Breast epithelium (tissue), 4 donors: ENCODE measurements at regions not wholly inside any gene's neighbourhood (a gene's known extent, or its start where the extent isn't known, plus 50 kb on each side); places are given as distances from the start of the nearest gene placed in this dataset.

Source experiments
- DNase-seq, 2 donors: peaks; one replicate each; pipeline ENCODE4 v3.0.0-alpha.2; 2019; ENCODE audit warnings: low spot score in 2 of 2
- H3K27ac ChIP-seq, 2 donors: fragments of 200-600 bp; sonication (generic) in 1 of 2; one replicate each; pipeline ENCODE4 v1.5.1; 2016 to 2019; ENCODE audit warnings: mild to moderate bottlenecking in 1 of 2
- H3K27me3 ChIP-seq, 2 donors: fragments of 200-600 bp; sonication (generic) in 1 of 2; one replicate each; pipeline versions ENCODE4 v1.5.1 to v1.6.0; 2017 to 2019; ENCODE audit warnings: control low read depth in 1 of 2, mild to moderate bottlenecking in 1 of 2
- H3K36me3 ChIP-seq: fragments of 200-600 bp; one replicate; pipeline ENCODE4 v1.5.1; 2019
- H3K4me1 ChIP-seq, 2 donors: fragments of 200-600 bp; sonication (generic); one replicate each; pipeline ENCODE4 v1.5.1; 2016 to 2019; ENCODE audit warnings: control low read depth in 1 of 2
- H3K4me3 ChIP-seq, 3 donors: fragments of 200-600 bp; sonication (generic); 1 replicate in 2 of 3; 2 replicates in 1 of 3; pipeline ENCODE4 v1.5.1; 2016 to 2019; ENCODE audit warnings: mild to moderate bottlenecking in 3 of 3, moderate library complexity in 2 of 3
- H3K9me3 ChIP-seq, 2 donors: fragments of 200-600 bp; sonication (generic) in 1 of 2; one replicate each; pipeline ENCODE4 v1.5.1; 2016 to 2019; ENCODE audit warnings: control low read depth in 1 of 2
- CTCF ChIP-seq, 3 donors: fragments of 450-650 bp; IDR thresholded peaks; one replicate each; pipeline ENCODE4 v1.5.1; 2016 to 2017; ENCODE audit warnings: antibody characterized with exemption in 3 of 3, mild to moderate bottlenecking in 3 of 3, moderate library complexity in 3 of 3
- POLR2A ChIP-seq: fragments of 450-650 bp; IDR thresholded peaks from one replicate; pipeline ENCODE4 v1.6.1; 2016; ENCODE audit warnings: antibody characterized with exemption, mild to moderate bottlenecking, moderate library complexity
- POLR2AphosphoS5 ChIP-seq, 3 donors: sonication (generic); formaldehyde crosslinking; IDR thresholded peaks; one replicate each; pipeline ENCODE4 v1.6.1; 2017; ENCODE audit warnings: antibody characterized with exemption in 3 of 3
- intact Hi-C: fragments of 100-400 bp; cut with DNase I; formaldehyde crosslinking; loops from one replicate; pipeline ENCODE4 v1.15.1; 2023; ENCODE audit warnings: low total_unique reads

- Histone ChIP-seq H3K27me3 (no peaks in the 10 kb centered on the region), H3K27ac (no peak overlapping the region), H3K4me1 (no peaks in the 10 kb centered on the region), H3K9me3 (no peaks in the 10 kb centered on the region), H3K4me3 (no peak overlapping the region), H3K36me3 (no peaks in the 10 kb centered on the region)
- intact Hi-C loops: no loop called here
- TF ChIP-seq POLR2AphosphoS5 (IDR thresholded peaks at IDR 0.05) (no peak), POLR2A (no peak), CTCF (IDR thresholded peaks at IDR 0.05) (no peak)
- DNase-seq: no peak
These were observed 74.2 kb upstream of the RGS4 start for GRCh38 chr1:162994921-162995320.

GRCh38 chr1:162993846-162994245 lies 75.3 kb upstream of the RGS4 start:
- intact Hi-C loops: no loop called here
- H3K4me3 ChIP-seq: no peak overlapping the region

GRCh38 chr1:162992945-162993344 lies 76.2 kb upstream of the RGS4 start:
- Histone ChIP-seq H3K4me3 (no peak overlapping the region), H3K36me3 (no peaks in the 10 kb centered on the region), H3K9me3 (no peaks in the 10 kb centered on the region), H3K27ac (no peak overlapping the region), H3K4me1 (no peaks in the 10 kb centered on the region), H3K27me3 (no peaks in the 10 kb centered on the region)
- intact Hi-C loops: no loop called here
- DNase-seq: no peak
- TF ChIP-seq POLR2A (no peak), POLR2AphosphoS5 (IDR thresholded peaks at IDR 0.05) (no peak), CTCF (IDR thresholded peaks at IDR 0.05) (no peak)

More at GRCh38 chr1:162993846-162994245, 75.3 kb upstream of the RGS4 start:
- no peaks in the 10 kb centered on the region for H3K27me3 ChIP-seq
- H3K9me3 ChIP-seq: no peaks in the 10 kb centered on the region
- no peak for DNase-seq
- H3K36me3 ChIP-seq: no peaks in the 10 kb centered on the region
- no peak overlapping the region for H3K27ac ChIP-seq
- TF ChIP-seq CTCF (IDR thresholded peaks at IDR 0.05): no peak
- TF ChIP-seq POLR2A: no peak
- no peak for TF ChIP-seq POLR2AphosphoS5 (IDR thresholded peaks at IDR 0.05)
- H3K4me1 ChIP-seq: no peaks in the 10 kb centered on the region

GRCh38 chr1:162991444-162991843 lies 77.7 kb upstream of the RGS4 start:
- TF ChIP-seq POLR2AphosphoS5 (IDR thresholded peaks at IDR 0.05): no peak
- no peak for TF ChIP-seq POLR2A
- no peak for TF ChIP-seq CTCF (IDR thresholded peaks at IDR 0.05)
- intact Hi-C loops: no loop called here
- no peaks in the 10 kb centered on the region for H3K4me1 ChIP-seq
- no peaks in the 10 kb centered on the region for H3K9me3 ChIP-seq
- no peaks in the 10 kb centered on the region for H3K36me3 ChIP-seq
- no peaks in the 10 kb centered on the region for H3K27me3 ChIP-seq
- no peak overlapping the region for H3K4me3 ChIP-seq
- H3K27ac ChIP-seq: no peak overlapping the region
- no peak for DNase-seq

GRCh38 chr1:162990665-162991064 lies 78.5 kb upstream of the RGS4 start:
- DNase-seq: no peak
- Histone ChIP-seq H3K36me3 (no peaks in the 10 kb centered on the region), H3K27ac (no peak overlapping the region), H3K27me3 (no peaks in the 10 kb centered on the region), H3K4me3 (no peak overlapping the region), H3K9me3 (no peaks in the 10 kb centered on the region), H3K4me1 (no peaks in the 10 kb centered on the region)
- TF ChIP-seq CTCF (IDR thresholded peaks at IDR 0.05) (no peak), POLR2AphosphoS5 (IDR thresholded peaks at IDR 0.05) (no peak), POLR2A (no peak)
- intact Hi-C loops: no loop called here
